HG03095 (cell line): ENCODE measurements at regions not wholly inside any gene's neighbourhood (a gene's known extent, or its start where the extent isn't known, plus 50 kb on each side); places are given as distances from the start of the nearest gene placed in this dataset.

ENCODE experiments used
- ATAC-seq: cut with Tn5 transposase; IDR thresholded peaks from one replicate; pipeline ENCODE4 v1.9.1; 2021; ENCODE audit warnings: moderate library complexity; ENCODE audit not compliant: unreplicated experiment

GRCh38 chr9:18331808-18332209 lies 142.1 kb upstream of the ADAMTSL1 start:
- ATAC-seq: no peak

GRCh38 chr9:18333157-18333556 lies 140.8 kb upstream of the ADAMTSL1 start:
- no peak for ATAC-seq

GRCh38 chr9:18335825-18336224 lies 138.1 kb upstream of the ADAMTSL1 start:
- no peak for ATAC-seq

- ATAC-seq: no peak
Measured at GRCh38 chr9:18338042-18338441, 135.9 kb upstream of the ADAMTSL1 start.

- no peak for ATAC-seq
Measured at GRCh38 chr9:18343784-18344183, 130.2 kb upstream of the ADAMTSL1 start.

GRCh38 chr9:18346745-18347144 lies 127.2 kb upstream of the ADAMTSL1 start:
- no peak for ATAC-seq

- ATAC-seq: no peak
Measured at GRCh38 chr9:18347386-18348082, 126.4 kb upstream of the ADAMTSL1 start.

- ATAC-seq: no peak
Measured at GRCh38 chr9:18348083-18348475, 125.9 kb upstream of the ADAMTSL1 start.

- ATAC-seq: no peak
Measured at GRCh38 chr9:18349530-18349929, 124.4 kb upstream of the ADAMTSL1 start.

GRCh38 chr9:18350036-18350435 lies 123.9 kb upstream of the ADAMTSL1 start:
- ATAC-seq: no peak

- no peak for ATAC-seq
Measured at GRCh38 chr9:18350995-18351595, 122.9 kb upstream of the ADAMTSL1 start.

GRCh38 chr9:18352711-18353110 lies 121.2 kb upstream of the ADAMTSL1 start:
- ATAC-seq: no peak

GRCh38 chr9:18353473-18353872 lies 120.5 kb upstream of the ADAMTSL1 start:
- no peak for ATAC-seq

- ATAC-seq: no peak
Measured at GRCh38 chr9:18357321-18357720, 116.6 kb upstream of the ADAMTSL1 start.

- no peak for ATAC-seq
Measured at GRCh38 chr9:18358325-18358724, 115.6 kb upstream of the ADAMTSL1 start.

GRCh38 chr9:18359335-18359734 lies 114.6 kb upstream of the ADAMTSL1 start:
- ATAC-seq: no peak

- no peak for ATAC-seq
Measured at GRCh38 chr9:18360005-18360404, 113.9 kb upstream of the ADAMTSL1 start.

GRCh38 chr9:18361646-18362045 lies 112.3 kb upstream of the ADAMTSL1 start:
- ATAC-seq: no peak

GRCh38 chr9:18362166-18362565 lies 111.8 kb upstream of the ADAMTSL1 start:
- no peak for ATAC-seq

- no peak for ATAC-seq
Measured at GRCh38 chr9:18362901-18363685, 110.9 kb upstream of the ADAMTSL1 start.

- no peak for ATAC-seq
Measured at GRCh38 chr9:18365651-18366050, 108.3 kb upstream of the ADAMTSL1 start.

GRCh38 chr9:18366184-18366583 lies 107.8 kb upstream of the ADAMTSL1 start:
- peak; percentile 59 for ATAC-seq
